Fibroblast of lung (primary cell): ENCODE measurements at regions not wholly inside any gene's neighbourhood (a gene's known extent, or its start where the extent isn't known, plus 50 kb on each side); places are given as distances from the start of the nearest gene placed in this dataset.

Source experiments
- EZH2 ChIP-seq: IDR thresholded peaks from 2 replicates; pipeline ENCODE4 v1.5.1; 2012; ENCODE audit warnings: low read length, control low read depth, mild to moderate bottlenecking; ENCODE audit errors: missing control alignments
- TF ChIP-seq, protein P1 (sequence below), 2 donors: IDR thresholded peaks in 1 of 2; conservative IDR thresholded peaks in 1 of 2; 1 replicate in 1 of 2; 2 replicates in 1 of 2; pipeline ENCODE4 v1.5.1; 2011 to 2012; ENCODE audit warnings: low read length in 2 of 2, control low read depth in 1 of 2, inconsistent platforms in 1 of 2, low read depth in 1 of 2, mild to moderate bottlenecking in 1 of 2

DNA sequence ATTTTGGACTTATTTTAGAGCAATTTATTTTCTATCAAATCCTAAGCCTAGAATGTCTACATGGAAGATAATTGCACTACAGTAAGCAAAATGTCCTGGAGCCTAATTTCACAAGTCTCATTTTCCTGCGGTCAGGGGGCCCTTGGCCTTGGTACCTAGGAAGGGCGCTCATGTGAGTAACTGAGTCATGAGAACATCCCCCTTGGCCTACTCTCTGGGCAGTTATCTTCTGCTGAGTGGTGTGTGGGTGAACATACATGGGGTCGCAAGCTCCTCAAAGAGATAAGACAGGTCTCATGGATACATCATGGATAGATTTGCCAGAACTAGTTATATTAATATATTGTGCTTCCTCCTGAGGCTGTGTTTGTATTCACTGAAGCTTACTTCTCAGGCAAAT is 211.2 kb upstream of the MARCKS start:
- TF ChIP-seq, protein P1, sequence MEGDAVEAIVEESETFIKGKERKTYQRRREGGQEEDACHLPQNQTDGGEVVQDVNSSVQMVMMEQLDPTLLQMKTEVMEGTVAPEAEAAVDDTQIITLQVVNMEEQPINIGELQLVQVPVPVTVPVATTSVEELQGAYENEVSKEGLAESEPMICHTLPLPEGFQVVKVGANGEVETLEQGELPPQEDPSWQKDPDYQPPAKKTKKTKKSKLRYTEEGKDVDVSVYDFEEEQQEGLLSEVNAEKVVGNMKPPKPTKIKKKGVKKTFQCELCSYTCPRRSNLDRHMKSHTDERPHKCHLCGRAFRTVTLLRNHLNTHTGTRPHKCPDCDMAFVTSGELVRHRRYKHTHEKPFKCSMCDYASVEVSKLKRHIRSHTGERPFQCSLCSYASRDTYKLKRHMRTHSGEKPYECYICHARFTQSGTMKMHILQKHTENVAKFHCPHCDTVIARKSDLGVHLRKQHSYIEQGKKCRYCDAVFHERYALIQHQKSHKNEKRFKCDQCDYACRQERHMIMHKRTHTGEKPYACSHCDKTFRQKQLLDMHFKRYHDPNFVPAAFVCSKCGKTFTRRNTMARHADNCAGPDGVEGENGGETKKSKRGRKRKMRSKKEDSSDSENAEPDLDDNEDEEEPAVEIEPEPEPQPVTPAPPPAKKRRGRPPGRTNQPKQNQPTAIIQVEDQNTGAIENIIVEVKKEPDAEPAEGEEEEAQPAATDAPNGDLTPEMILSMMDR (conservative IDR thresholded peaks at IDR 0.05 in 1 of 2, IDR thresholded peaks at IDR 0.05 in 1 of 2; ENCODE audit: low read depth in 1 of 2, low read length in 2 of 2) = no peak
- TF ChIP-seq EZH2 = no peak
